GM21447 (cell line): ENCODE measurements at regions not wholly inside any gene's neighbourhood (a gene's known extent, or its start where the extent isn't known, plus 50 kb on each side); places are given as distances from the start of the nearest gene placed in this dataset.

Experiments
- ATAC-seq: cut with Tn5 transposase; IDR thresholded peaks from one replicate; pipeline ENCODE4 v1.9.1; 2021; ENCODE audit not compliant: unreplicated experiment

GRCh38 chr6:139588076-139588639, 213.7 kb upstream of the CITED2 start:
- ATAC-seq: no peak

- ATAC-seq: no peak
Observed at GRCh38 chr6:139587469-139587868, 213.0 kb upstream of the CITED2 start.

DNA sequence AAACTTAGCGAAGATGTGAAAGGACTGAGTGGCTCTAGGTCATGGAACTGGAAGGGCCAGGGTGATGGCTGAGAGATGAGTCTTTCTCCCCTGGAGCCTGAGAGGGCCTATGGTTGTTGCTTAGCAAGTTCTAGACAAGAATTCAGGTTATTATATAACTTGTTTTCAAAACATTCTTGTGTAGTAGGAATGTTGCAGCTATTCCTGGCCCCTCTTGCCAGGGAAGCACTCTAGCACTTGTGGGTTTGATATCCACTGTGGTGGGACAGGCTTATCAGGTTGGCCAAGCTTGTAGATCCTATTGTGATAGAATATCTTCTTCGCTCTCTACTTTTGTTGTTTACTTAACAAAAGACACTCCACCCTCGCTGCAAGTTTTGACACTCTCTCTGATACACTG, 211.8 kb upstream of the CITED2 start:
- no peak for ATAC-seq

- no peak for ATAC-seq
Observed at GRCh38 chr6:139584599-139584998, 210.2 kb upstream of the CITED2 start.

- ATAC-seq: no peak
Observed at GRCh38 chr6:139583420-139583819, 209.0 kb upstream of the CITED2 start.

DNA sequence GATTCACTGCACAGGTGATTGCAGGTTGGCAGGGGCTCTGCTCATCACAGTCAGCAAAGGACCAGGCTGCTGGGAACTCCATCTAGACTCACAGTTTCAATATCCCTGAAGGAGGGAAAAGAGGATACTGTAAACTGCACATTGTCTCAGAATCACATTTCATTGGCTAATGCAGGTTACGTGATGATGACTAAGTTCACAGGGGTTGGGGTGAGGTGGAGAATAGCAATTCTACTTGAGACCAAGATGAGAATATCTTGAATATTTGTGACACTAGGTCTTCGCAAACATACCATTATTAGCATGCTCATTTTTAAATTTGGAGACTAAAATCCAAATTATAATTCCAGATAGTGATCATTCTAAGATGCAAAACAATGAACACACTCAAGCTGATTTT, 208.5 kb upstream of the CITED2 start:
- no peak for ATAC-seq

DNA sequence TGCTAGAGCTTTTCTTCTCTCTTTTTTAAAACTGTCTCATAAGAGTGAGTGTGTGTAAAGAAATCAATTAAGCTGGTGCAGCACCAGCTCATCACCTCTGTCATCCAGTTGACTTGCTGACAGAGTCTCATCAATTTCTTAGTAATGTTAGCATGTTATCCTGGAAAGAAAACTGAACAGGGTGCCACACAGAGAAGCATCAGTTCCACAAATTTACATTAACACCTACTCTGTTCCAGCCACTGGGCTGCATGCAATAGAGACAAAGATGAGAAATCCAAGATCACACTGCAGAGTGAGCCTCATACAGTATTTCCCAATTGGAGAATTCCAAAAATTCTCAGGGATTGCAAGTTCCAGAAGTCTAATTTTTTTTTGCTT, 207.0 kb upstream of the CITED2 start:
- no peak for ATAC-seq

DNA sequence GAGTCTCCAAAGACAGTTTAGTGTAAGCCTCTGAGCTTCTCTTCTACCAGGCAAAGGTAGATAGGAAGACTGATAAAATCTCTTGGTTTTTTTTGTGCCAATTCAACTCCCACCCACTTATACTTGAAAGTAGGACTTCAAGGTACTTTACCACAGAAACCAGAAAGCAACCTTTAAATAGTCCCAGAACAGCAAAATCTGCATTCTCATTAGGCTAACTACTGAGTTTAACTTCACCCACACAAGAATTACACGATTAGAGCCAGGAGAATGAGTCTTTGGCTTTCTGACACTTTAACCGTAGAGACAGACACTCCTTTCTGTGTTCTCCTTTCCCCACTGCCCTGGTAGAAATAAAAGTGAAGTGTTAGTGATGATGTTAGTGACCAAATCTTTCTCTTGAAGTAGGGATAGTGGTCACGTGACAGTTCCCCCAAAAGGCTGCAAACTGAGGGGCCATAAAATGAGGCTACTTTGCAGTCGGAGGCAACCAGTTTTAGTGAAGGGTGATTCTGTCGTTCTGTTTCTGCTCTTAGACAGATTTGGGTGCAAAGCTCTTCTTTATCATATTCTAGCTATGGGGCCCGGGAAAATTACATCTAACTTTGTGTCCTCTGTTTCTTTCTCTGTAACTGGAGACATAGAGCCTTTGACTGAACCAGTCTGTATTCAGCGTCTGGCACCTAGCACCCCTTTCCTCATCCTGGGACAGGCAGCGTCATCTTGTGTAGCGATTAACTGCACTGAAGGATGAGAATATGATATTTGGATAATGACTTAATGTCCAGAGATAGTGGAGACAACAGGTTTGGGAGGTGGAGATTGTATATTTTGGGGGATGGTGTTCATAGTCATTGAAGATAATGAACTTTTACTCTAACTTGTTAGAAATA, 206.4 kb upstream of the CITED2 start:
- ATAC-seq: peak; percentile 77

DNA sequence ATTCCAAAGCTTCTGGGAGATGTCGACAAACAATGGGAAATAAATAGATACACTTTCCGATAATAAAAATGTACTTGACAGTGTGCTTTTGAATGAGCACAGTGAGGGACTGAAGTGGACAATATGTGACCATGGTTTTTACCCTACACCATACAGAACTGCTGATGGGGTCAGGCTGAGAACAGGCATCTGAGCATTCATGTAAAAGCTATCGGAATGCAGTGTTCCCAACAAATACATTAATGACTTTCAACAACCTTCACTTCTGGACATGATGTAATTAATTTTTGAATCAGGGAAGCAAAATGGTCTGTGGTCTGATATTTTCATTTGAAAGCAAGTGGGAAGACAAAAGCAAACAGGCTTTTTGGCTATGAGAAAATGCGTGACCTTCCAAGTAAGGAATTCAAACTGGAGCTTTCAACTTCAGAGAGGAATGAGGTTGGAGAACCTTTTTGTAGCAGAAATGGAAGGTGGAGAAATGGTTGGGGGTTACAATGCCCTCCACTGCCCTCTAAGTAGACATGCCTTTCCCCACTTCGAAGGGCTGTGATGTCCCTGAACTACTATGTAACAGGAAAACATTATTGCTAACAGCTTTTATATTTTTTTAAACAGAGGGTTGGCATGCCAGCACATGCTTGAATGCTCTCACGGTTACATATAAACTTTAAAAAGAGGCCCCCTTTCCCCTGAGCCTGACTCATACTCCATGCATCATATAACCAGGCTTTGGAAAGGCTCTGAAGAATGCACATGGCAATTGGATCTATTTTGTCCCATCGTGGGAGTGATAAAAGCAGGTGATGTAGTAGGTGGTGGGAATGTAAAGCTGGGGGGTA, 203.5 kb upstream of the CITED2 start:
- ATAC-seq: no peak

- no peak for ATAC-seq
Observed at GRCh38 chr6:139577124-139577762, 202.8 kb upstream of the CITED2 start.

DNA sequence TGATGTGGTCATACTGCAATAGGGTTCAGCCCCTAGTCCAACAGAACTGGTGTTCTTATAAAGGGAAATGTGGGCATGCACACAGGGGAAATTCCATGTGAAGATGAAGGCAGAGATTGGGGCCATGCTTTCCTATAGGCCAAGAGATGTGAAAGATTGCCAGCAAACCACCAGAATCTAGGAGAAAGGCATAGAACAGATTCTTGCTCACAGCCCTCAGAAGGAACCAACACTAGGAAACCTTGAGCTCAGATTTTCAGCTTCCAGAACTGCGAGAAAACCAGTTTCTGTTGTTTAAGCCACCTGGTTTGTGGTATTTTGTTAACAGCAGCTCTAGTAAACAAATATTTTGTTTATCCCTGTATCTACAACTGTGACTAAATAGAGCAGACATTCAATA, 197.6 kb upstream of the CITED2 start:
- no peak for ATAC-seq

GRCh38 chr6:139570166-139570565, 195.7 kb upstream of the CITED2 start:
- no peak for ATAC-seq

DNA sequence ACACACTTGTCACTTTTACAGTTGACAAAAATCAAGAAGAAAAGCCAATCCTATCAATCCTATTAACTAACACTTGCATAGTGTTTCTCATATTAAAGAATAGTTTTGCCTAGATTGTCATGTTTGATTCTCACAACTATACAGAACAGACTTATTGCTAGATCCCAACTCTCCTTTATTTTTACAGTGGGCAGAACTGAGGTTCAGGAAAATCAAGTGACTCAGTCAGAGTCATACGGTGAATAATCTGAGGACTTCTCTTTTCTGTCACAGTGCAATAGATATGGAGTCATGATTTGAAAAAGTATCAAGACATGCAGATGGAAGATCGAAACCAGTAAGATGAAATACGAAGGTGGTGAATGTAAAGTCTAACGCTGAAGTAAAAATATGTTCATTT, 195.1 kb upstream of the CITED2 start:
- no peak for ATAC-seq

DNA sequence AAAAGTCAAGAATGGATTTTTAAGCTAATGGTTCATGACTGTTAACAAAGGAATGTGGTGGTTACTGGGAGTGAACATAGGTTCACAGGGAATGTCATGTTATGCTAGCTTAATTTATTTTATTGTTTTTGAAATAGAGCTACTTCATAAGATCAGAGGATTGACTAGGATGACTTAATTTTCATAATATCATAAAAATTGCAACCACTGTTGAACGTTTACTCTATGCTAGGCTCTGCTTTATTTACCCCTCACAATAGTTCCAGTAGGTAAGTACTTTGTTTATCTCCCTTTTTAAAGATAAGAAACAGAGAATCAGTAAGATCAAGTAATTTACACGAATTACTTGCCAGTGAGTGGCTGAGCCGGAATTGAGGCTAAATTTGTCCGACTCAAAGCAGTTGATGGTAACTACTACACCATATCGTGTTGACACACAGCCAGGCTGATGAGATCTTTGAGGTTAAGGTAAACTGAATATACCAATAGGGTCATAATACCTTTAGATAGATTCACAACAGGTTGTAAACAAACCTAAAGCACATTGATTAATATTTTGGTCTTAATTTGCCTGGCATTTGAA, 194.6 kb upstream of the CITED2 start:
- no peak for ATAC-seq

GRCh38 chr6:139568151-139568955, 193.9 kb upstream of the CITED2 start:
- no peak for ATAC-seq

GRCh38 chr6:139567095-139567494, 192.6 kb upstream of the CITED2 start:
- no peak for ATAC-seq

GRCh38 chr6:139565591-139565990, 191.1 kb upstream of the CITED2 start:
- no peak for ATAC-seq

GRCh38 chr6:139557547-139557946, 183.1 kb upstream of the CITED2 start:
- ATAC-seq: no peak

GRCh38 chr6:139556532-139556931, 182.1 kb upstream of the CITED2 start:
- ATAC-seq: no peak

DNA sequence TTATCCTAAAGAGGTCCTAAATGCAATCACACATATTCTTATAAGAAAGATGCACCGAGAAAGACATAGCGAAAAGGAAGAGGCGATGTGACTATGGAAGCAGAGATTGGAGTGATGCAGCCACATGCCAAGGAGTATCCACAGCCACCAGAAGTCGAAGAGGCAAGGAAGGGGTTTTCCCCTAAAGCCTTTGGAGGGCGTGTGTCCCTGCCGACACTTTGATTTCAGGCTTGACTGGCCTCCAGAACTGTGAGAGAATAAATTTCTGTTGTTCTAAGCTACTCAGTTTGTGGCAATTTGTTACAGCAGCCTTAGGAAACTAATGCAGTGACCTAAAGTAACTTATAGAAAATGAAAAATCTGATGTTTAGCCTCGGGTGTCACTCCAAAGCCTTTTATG, 179.5 kb upstream of the CITED2 start:
- no peak for ATAC-seq
